ENCODE measurements at regions not wholly inside any gene's neighbourhood (a gene's known extent, or its start where the extent isn't known, plus 50 kb on each side); places are given as distances from the start of the nearest gene placed in this dataset.

GRCh38 chr12:93128332-93128707 lies 199.2 kb upstream of the EEA1 start:
- Histone ChIP-seq H3K4me1 (replicated peaks in 1 of 2) (no peaks in the 10 kb centered on the region), H3K4me3 (no peak overlapping the region), H3K27ac (no peak overlapping the region)
- 79 to 100% (median 88%) methylated on average over 1 to 6 of the region's 6 CpGs; no CpG with 5 or more reads in 4 of the 10 experiments for WGBS, 10 experiments
- in situ Hi-C loops (cut with MboI; ENCODE audit: low pct_unique_long_range_greater_than_20kb in 2 of 9, low sequenced_read_pairs in 9 of 9, unreplicated experiment in 9 of 9): no loop called here
- no peak for ATAC-seq (replicated peaks in 6 of 8)

DNA sequence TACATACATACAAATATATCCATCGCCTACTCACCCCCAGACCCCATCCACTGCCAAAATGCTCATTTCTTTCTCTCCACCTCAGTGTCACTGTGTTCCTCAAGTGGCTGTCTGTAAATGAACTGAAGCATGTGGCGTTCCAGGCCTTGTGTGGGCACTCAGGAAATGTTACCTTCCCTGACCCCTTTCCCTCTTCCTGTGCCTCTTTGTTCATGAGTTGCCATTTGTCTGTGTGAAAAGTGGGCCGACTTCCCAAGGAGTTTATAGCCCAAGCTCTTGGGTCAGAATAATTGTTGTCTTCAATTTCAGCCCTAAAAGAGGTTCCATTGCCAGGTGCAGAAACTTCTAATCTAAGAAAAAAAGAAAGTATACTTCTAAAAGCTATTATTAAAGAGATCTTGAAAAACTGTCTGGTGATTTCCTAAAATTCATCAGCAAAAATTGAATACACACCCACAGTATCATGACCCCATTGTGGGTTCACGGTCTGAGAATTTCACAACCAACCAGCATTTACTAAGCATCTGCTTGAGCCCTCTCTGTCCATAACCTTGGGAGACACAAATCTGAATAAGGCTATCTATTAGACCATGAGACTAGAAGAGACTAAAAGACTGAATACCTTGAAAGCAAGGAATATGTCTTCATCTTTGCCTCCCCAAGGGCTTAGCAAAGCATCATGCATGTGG lies 201.4 kb upstream of the EEA1 start:
- Histone ChIP-seq H3K4me1 (replicated peaks in 1 of 2) (no peaks in the 10 kb centered on the region), H3K4me3 (no peak overlapping the region), H3K27ac (no peak overlapping the region)
- 28 to 100% (median 83%) methylated on average over 1 to 4 of the region's 4 CpGs; no CpG with 5 or more reads in 1 of the 10 experiments for WGBS, 10 experiments
- ATAC-seq (replicated peaks in 6 of 8): no peak
- in situ Hi-C loops (cut with MboI; ENCODE audit: low pct_unique_long_range_greater_than_20kb in 2 of 9, low sequenced_read_pairs in 9 of 9, unreplicated experiment in 9 of 9): no loop called here

- no peak overlapping the region for H3K4me3 ChIP-seq
- no peak for ATAC-seq (replicated peaks in 6 of 8)
- H3K4me1 ChIP-seq (replicated peaks in 1 of 2): no peaks in the 10 kb centered on the region
- 68 to 100% (median 88%) methylated on average over 2 to 5 of the region's 5 CpGs; no CpG with 5 or more reads in 2 of the 10 experiments for WGBS, 10 experiments
- no peak overlapping the region for H3K27ac ChIP-seq
- in situ Hi-C loops (cut with MboI; ENCODE audit: low pct_unique_long_range_greater_than_20kb in 2 of 9, low sequenced_read_pairs in 9 of 9, unreplicated experiment in 9 of 9): no loop called here
Observed at GRCh38 chr12:93133361-93133760, 204.3 kb upstream of the EEA1 start.

GRCh38 chr12:93134175-93134890 lies 205.2 kb upstream of the EEA1 start:
- 43 to 100% (median 92%) methylated on average over 1 to 4 of the region's 6 CpGs; no CpG with 5 or more reads in 1 of the 10 experiments for WGBS, 10 experiments

GRCh38 chr12:93134893-93135285 lies 205.8 kb upstream of the EEA1 start:
- in situ Hi-C loops (cut with MboI; ENCODE audit: low pct_unique_long_range_greater_than_20kb in 2 of 9, low sequenced_read_pairs in 9 of 9, unreplicated experiment in 9 of 9): no loop called here
- Histone ChIP-seq H3K27ac (no peak overlapping the region), H3K4me1 (replicated peaks in 1 of 2) (no peaks in the 10 kb centered on the region), H3K4me3 (no peak overlapping the region)
- 80 to 100% (median 89%) methylated on average over 1 to 3 of the region's 3 CpGs; no CpG with 5 or more reads in 1 of the 10 experiments for WGBS, 10 experiments
- ATAC-seq (replicated peaks in 6 of 8): no peak

More at GRCh38 chr12:93134175-93134890, 205.2 kb upstream of the EEA1 start:
- H3K4me3 ChIP-seq: no peak overlapping the region
- H3K4me1 ChIP-seq (replicated peaks in 1 of 2): no peaks in the 10 kb centered on the region
- no peak overlapping the region for H3K27ac ChIP-seq
- ATAC-seq (replicated peaks in 6 of 8): no peak
- in situ Hi-C loops (cut with MboI; ENCODE audit: low pct_unique_long_range_greater_than_20kb in 2 of 9, low sequenced_read_pairs in 9 of 9, unreplicated experiment in 9 of 9): no loop called here

GRCh38 chr12:93135286-93136239 lies 206.5 kb upstream of the EEA1 start:
- in situ Hi-C loops (cut with MboI; ENCODE audit: low pct_unique_long_range_greater_than_20kb in 2 of 9, low sequenced_read_pairs in 9 of 9, unreplicated experiment in 9 of 9): no loop called here
- Histone ChIP-seq H3K4me1 (replicated peaks in 1 of 2) (no peaks in the 10 kb centered on the region), H3K4me3 (no peak overlapping the region), H3K27ac (no peak overlapping the region)
- WGBS, 10 experiments: 64 to 100% (median 82%) methylated on average over 2 to 6 of the region's 6 CpGs; no CpG with 5 or more reads in 1 of the 10 experiments
- ATAC-seq (replicated peaks in 6 of 8): peak in 1 of 8 experiments; percentile 80

- H3K27ac ChIP-seq: no peak overlapping the region
- ATAC-seq (replicated peaks in 6 of 8): peak in 3 of 8 experiments; percentile 10 to 71 (median 12)
- in situ Hi-C loops (cut with MboI; ENCODE audit: low pct_unique_long_range_greater_than_20kb in 2 of 9, low sequenced_read_pairs in 9 of 9, unreplicated experiment in 9 of 9): no loop called here
- no peaks in the 10 kb centered on the region for H3K4me1 ChIP-seq (replicated peaks in 1 of 2)
- 50 to 100% (median 87%) methylated on average over 1 to 5 of the region's 6 CpGs; no CpG with 5 or more reads in 1 of the 10 experiments for WGBS, 10 experiments
- no peak overlapping the region for H3K4me3 ChIP-seq
Observed at GRCh38 chr12:93136253-93137055, 207.4 kb upstream of the EEA1 start.

DNA sequence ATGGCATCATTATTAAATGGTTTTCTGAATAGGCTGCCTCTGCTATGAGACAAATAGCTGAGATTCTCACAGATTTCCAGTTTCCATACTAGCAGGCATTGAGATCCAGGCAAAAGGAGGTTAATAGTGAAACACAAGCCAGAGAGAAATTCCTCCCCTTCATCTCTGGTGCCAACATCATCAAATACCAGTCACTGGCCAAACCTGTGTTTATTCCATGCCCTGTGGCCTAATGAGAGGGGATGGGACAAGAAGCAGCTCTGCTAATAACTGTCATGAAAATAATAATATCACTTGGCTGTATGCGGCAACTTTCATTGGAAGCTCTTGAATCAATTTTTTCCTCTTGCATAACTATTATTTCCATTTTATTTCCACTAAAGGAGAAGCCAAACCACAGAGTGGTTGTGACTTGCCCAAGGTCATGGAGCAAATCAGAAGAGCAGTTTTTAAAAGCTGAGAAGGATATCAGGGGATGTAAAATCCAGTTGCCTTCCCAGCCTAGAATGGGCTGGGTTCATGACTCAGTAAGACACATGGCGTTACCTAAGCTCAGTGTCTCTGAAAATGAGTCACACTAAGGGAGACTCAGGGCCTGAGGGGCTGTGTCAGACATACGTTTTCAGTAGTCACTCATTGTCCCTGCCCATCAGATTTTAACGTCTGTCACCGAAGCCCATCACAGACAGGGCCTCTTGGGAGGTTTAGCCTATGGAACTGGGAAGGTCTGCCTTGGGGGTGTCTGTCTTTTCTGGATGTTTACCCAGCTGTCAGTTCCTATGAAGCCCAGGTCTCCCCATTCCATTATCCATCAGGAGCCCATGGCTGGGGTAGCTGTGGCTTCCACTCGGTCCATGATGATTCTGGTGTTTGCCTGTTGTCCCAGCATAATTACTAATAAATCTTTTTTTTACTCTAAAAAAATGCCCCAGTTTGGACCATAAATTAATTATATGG lies 208.8 kb upstream of the EEA1 start:
- peak in 4 of 8 experiments; percentile 72 to 98 (median 90) for ATAC-seq (replicated peaks in 6 of 8)
- H3K27ac ChIP-seq: no peak overlapping the region

DNA sequence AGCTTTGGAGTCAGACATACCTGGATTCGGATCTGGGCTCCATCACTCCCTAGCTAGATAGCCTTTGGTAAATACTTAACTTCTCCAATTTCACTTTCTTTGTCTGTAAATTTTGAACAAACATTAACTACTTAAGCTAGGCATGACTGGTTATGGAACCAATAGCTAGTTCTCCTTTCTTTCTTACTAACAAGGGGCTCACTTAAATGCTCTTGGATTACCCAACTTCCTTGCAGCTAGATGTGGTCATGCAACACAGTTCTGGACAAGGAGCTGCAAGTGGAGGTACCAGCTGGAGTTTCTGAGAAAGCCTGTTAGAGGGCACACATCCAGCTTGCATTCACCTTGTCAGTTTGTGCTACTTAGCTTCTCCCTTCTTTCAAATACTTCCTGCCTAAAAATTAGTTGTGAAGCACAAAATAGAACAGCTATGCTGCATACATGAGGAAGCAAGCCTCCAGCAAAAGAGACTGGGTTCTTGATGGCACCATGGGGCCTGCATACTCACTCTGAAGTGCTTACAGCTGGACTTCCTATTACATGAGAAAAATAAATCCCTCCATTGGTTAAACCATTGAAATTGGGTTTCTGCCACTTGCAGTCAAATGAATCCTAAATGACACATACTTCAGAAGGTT lies 210.1 kb upstream of the EEA1 start:
- ATAC-seq (replicated peaks in 6 of 8): no peak
- 60 to 100% (median 86%) methylated on average over 1 of the region's 1 CpG; no CpG with 5 or more reads in 5 of the 10 experiments for WGBS, 10 experiments
- H3K4me1 ChIP-seq (replicated peaks in 1 of 2): no peaks in the 10 kb centered on the region
- H3K4me3 ChIP-seq: no peak overlapping the region
- in situ Hi-C loops (cut with MboI; ENCODE audit: low pct_unique_long_range_greater_than_20kb in 2 of 9, low sequenced_read_pairs in 9 of 9, unreplicated experiment in 9 of 9): no loop called here
- H3K27ac ChIP-seq: no peak overlapping the region

More for the DNA sequence above, 208.8 kb upstream of the EEA1 start:
- Histone ChIP-seq H3K4me1 (replicated peaks in 1 of 2) (no peaks in the 10 kb centered on the region), H3K4me3 (no peak overlapping the region)
- WGBS, 10 experiments: 5 to 100% (median 92%) methylated on average over 1 to 3 of the region's 6 CpGs; no CpG with 5 or more reads in 1 of the 10 experiments
- in situ Hi-C loops (cut with MboI; ENCODE audit: low pct_unique_long_range_greater_than_20kb in 2 of 9, low sequenced_read_pairs in 9 of 9, unreplicated experiment in 9 of 9): no loop called here

GRCh38 chr12:93140325-93140724 lies 211.2 kb upstream of the EEA1 start:
- ATAC-seq (replicated peaks in 6 of 8): no peak
- in situ Hi-C loops (cut with MboI; ENCODE audit: low pct_unique_long_range_greater_than_20kb in 2 of 9, low sequenced_read_pairs in 9 of 9, unreplicated experiment in 9 of 9): no loop called here
- no peak overlapping the region for H3K4me3 ChIP-seq
- no peaks in the 10 kb centered on the region for H3K4me1 ChIP-seq (replicated peaks in 1 of 2)
- WGBS, 10 experiments: 89 to 100% (median 100%) methylated on average over 1 of the region's 1 CpG; no CpG with 5 or more reads in 7 of the 10 experiments
- no peak overlapping the region for H3K27ac ChIP-seq

GRCh38 chr12:93140801-93141200 lies 211.7 kb upstream of the EEA1 start:
- H3K4me1 ChIP-seq (replicated peaks in 1 of 2): no peaks in the 10 kb centered on the region
- no peak overlapping the region for H3K27ac ChIP-seq
- no peak for ATAC-seq (replicated peaks in 6 of 8)
- WGBS, 10 experiments: 80 to 100% (median 98%) methylated on average over 1 to 4 of the region's 6 CpGs; no CpG with 5 or more reads in 4 of the 10 experiments
- H3K4me3 ChIP-seq: no peak overlapping the region
- in situ Hi-C loops (cut with MboI; ENCODE audit: low pct_unique_long_range_greater_than_20kb in 2 of 9, low sequenced_read_pairs in 9 of 9, unreplicated experiment in 9 of 9): no loop called here
